ENCODE measurements at regions not wholly inside any gene's neighbourhood (a gene's known extent, or its start where the extent isn't known, plus 50 kb on each side); places are given as distances from the start of the nearest gene placed in this dataset.

DNA sequence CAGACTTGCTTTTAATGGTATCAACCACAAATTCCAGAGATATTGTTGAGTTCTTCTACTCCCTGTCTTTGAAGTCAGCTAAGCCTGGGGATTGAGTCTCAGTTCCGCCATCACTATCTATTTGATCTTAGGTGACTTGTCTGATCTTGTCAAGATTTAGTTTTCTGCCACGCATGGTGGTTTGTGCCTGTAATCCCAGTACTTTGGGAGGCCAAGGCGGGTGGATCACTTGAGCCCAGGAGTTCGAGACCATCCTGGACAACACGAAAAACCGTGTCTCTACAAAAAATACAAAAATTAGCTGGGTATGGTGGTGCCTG, 376.9 kb downstream of the FGF9 start:
- TF ChIP-seq, protein P1, sequence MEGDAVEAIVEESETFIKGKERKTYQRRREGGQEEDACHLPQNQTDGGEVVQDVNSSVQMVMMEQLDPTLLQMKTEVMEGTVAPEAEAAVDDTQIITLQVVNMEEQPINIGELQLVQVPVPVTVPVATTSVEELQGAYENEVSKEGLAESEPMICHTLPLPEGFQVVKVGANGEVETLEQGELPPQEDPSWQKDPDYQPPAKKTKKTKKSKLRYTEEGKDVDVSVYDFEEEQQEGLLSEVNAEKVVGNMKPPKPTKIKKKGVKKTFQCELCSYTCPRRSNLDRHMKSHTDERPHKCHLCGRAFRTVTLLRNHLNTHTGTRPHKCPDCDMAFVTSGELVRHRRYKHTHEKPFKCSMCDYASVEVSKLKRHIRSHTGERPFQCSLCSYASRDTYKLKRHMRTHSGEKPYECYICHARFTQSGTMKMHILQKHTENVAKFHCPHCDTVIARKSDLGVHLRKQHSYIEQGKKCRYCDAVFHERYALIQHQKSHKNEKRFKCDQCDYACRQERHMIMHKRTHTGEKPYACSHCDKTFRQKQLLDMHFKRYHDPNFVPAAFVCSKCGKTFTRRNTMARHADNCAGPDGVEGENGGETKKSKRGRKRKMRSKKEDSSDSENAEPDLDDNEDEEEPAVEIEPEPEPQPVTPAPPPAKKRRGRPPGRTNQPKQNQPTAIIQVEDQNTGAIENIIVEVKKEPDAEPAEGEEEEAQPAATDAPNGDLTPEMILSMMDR (conservative IDR thresholded peaks at IDR 0.05; ENCODE audit: low read length): no peak
- TF ChIP-seq EZH2phosphoT487 (IDR thresholded peaks at IDR 0.05; ENCODE audit: borderline replicate concordance): no peak
